Right lobe of liver (tissue), 4 donors: ENCODE measurements at regions not wholly inside any gene's neighbourhood (a gene's known extent, or its start where the extent isn't known, plus 50 kb on each side); places are given as distances from the start of the nearest gene placed in this dataset.

Experiments
- CTCF ChIP-seq, 4 donors: fragments of 200-600 bp in 3 of 4; fragments of 450-650 bp in 1 of 4; IDR thresholded peaks; one replicate each; pipeline versions ENCODE4 v1.5.1 to v1.8.0; 2016 to 2022; ENCODE audit warnings: antibody characterized with exemption in 4 of 4, mild to moderate bottlenecking in 2 of 4
- POLR2A ChIP-seq: fragments of 450-650 bp; IDR thresholded peaks from one replicate; pipeline ENCODE4 v1.6.1; 2017; ENCODE audit warnings: antibody characterized with exemption, mild to moderate bottlenecking
- donor health status: DM: no; HTN: no; CAD: no.
- donor health status: DM: no; HTN: no; CAD: no.
- donor health status: DM: no; HTN: yes; CAD: no.

- TF ChIP-seq CTCF (IDR thresholded peaks at IDR 0.05) (no peak), POLR2A (no peak)
These were observed 108.8 kb upstream of the IGSF1 start for GRCh38 chrX:131397891-131398290.
